K562 (cell line): ENCODE measurements at regions not wholly inside any gene's neighbourhood (a gene's known extent, or its start where the extent isn't known, plus 50 kb on each side); places are given as distances from the start of the nearest gene placed in this dataset.

ENCODE experiments used
- ATAC-seq: fragments of 200-7000 bp; cut with Tn5 transposase; 3 replicates; pipeline ENCODE4 v1.9.1; 2020; ENCODE audit warnings: moderate library complexity
- BruUV-seq: library from RNA; stranded (reverse); fragments of 400-500 nt; replicated peaks from 2 replicates; lab custom pipeline; 2021; lab: Mats Ljungman, UMichigan
- CTCF ChIA-PET: fragments of 300-600 bp; formaldehyde crosslinking; extraction: SDS; loops from one replicate; lab custom pipeline; 2021; ENCODE audit warnings: low intra/inter-chr PET ratio; lab: Yijun Ruan, JAX
- POLR2A ChIA-PET: fragments of 300-600, 350-650 bp; sonication (Branson Sonifier 250); formaldehyde crosslinking; extraction: SDS; loops from one replicate; lab custom pipeline; 2021; ENCODE audit warnings: antibody characterized with exemption, inconsistent platforms; lab: Yijun Ruan, JAX
- DNase-seq, 4 experiments: peaks; one replicate each; pipeline versions ENCODE4 v3.0.0 to v3.0.0-alpha.2; 2011 to 2018; ENCODE audit warnings: low spot score in 3 of 4, mixed read lengths in 3 of 4; ENCODE audit errors: extremely low read depth in 1 of 4
- FAIRE-seq: peaks from 2 replicates; lab custom pipeline; 2011; peaks lifted over from hg19 to GRCh38; lab: Jason Lieb, UNC
- H2AFZ ChIP-seq: 2 replicates; pipeline ENCODE4 v1.6.0; 2011; ENCODE audit warnings: low read depth, low read length, control low read depth, inconsistent platforms
- H3K27ac ChIP-seq: fragments of 200-600 bp; 3 replicates; pipeline ENCODE4 v1.8.0; 2011; ENCODE audit warnings: low read depth, mild to moderate bottlenecking, control low read depth, inconsistent platforms, low read length, moderate library complexity, mixed read lengths; ENCODE audit errors: extremely low read depth
- H3K27me3 ChIP-seq, 2 experiments: fragments of 300-600 bp in 1 of 2; 2 replicates in 1 of 2; 3 replicates in 1 of 2; pipeline versions ENCODE4 v1.6.0 to v1.8.0; 2011; ENCODE audit warnings: inconsistent platforms in 2 of 2, low read length in 2 of 2, mild to moderate bottlenecking in 1 of 2, mixed read lengths in 1 of 2, moderate library complexity in 1 of 2; ENCODE audit not compliant: control insufficient read depth in 2 of 2, insufficient read depth in 2 of 2
- H3K36me3 ChIP-seq: fragments of 300-600 bp; 3 replicates; pipeline ENCODE4 v1.8.0; 2011; ENCODE audit warnings: mild to moderate bottlenecking, low read length, inconsistent platforms; ENCODE audit not compliant: control insufficient read depth, insufficient read depth
- H3K4me1 ChIP-seq, 2 experiments: fragments of 200-600 bp in 1 of 2; replicated peaks in 1 of 2; 2 replicates in 1 of 2; 3 replicates in 1 of 2; pipeline versions ENCODE4 v1.5.1 to v1.8.0; 2011; ENCODE audit warnings: inconsistent platforms in 2 of 2, low read length in 2 of 2, mild to moderate bottlenecking in 1 of 2, mixed read lengths in 1 of 2, moderate library complexity in 1 of 2; ENCODE audit not compliant: control insufficient read depth in 2 of 2, insufficient read depth in 2 of 2
- H3K4me2 ChIP-seq: 2 replicates; pipeline ENCODE4 v1.6.1; 2011; ENCODE audit warnings: low read length, control low read depth, inconsistent platforms, mixed read lengths; ENCODE audit not compliant: insufficient read depth
- H3K4me3 ChIP-seq: fragments of 200-600 bp; sonication (generic), shearing (Covaris generic); 2 replicates; pipeline ENCODE4 v1.5.1; 2016; ENCODE audit warnings: control low read depth, inconsistent platforms
- H3K79me2 ChIP-seq: fragments of 200-600 bp; 3 replicates; pipeline ENCODE4 v1.8.0; 2011; ENCODE audit warnings: low read length, inconsistent platforms; ENCODE audit not compliant: control insufficient read depth, insufficient read depth
- H3K9ac ChIP-seq, 2 experiments: 2 replicates each; pipeline versions ENCODE4 v1.6.0 to v1.6.1; 2011; ENCODE audit warnings: low read depth in 2 of 2, low read length in 2 of 2, control low read depth in 1 of 2, inconsistent platforms in 1 of 2, mild to moderate bottlenecking in 1 of 2, mixed read lengths in 1 of 2; ENCODE audit not compliant: insufficient read depth in 1 of 2
- H3K9me1 ChIP-seq: one replicate; pipeline ENCODE4 v1.6.0; 2011; ENCODE audit warnings: inconsistent platforms, mild to moderate bottlenecking, low read length, moderate library complexity; ENCODE audit not compliant: control insufficient read depth, insufficient read depth
- H3K9me3 ChIP-seq: replicated peaks from 2 replicates; pipeline ENCODE4 v1.5.1; 2011; ENCODE audit warnings: low read depth, low read length, inconsistent platforms; ENCODE audit not compliant: control insufficient read depth, insufficient read depth
- H4K20me1 ChIP-seq: replicated peaks from 2 replicates; pipeline ENCODE4 v1.6.1; 2011; ENCODE audit warnings: low read length, inconsistent platforms, mixed read lengths; ENCODE audit not compliant: control insufficient read depth, insufficient read depth
- BMI1 ChIP-seq: fragments of 150-350 bp; IDR thresholded peaks from 2 replicates; pipeline ENCODE4 v1.6.1; 2014; ENCODE audit warnings: low read length
- CBX8 ChIP-seq: fragments of 200-600 bp; sonication (generic); IDR thresholded peaks from 2 replicates; pipeline ENCODE4 v1.6.1; 2012; ENCODE audit warnings: borderline replicate concordance, mixed run types, low read depth, mild to moderate bottlenecking, moderate library complexity, mixed read lengths, low read length, control low read depth, inconsistent platforms; ENCODE audit not compliant: poor library complexity, severe bottlenecking; ENCODE audit errors: extremely low read depth
- MXI1 ChIP-seq: IDR thresholded peaks from 2 replicates; pipeline ENCODE4 v1.6.1; 2011; ENCODE audit warnings: low read depth, mild to moderate bottlenecking, improper control_type of control experiment, low read length
- NCOA4 ChIP-seq: fragments of 450-650 bp; IDR thresholded peaks from 2 replicates; pipeline ENCODE4 v1.6.1; 2018; ENCODE audit warnings: mild to moderate bottlenecking; ENCODE audit not compliant: partially characterized antibody
- PRPF4 ChIP-seq: fragments of 200-400 bp; formaldehyde crosslinking; IDR thresholded peaks from one replicate; pipeline ENCODE4 v1.6.1; 2017; ENCODE audit warnings: low read length, low read depth, mild to moderate bottlenecking; ENCODE audit not compliant: insufficient read depth, poor library complexity, severe bottlenecking
- RFX1 ChIP-seq: fragments of 450-650 bp; IDR thresholded peaks from 2 replicates; pipeline ENCODE4 v1.6.1; 2016; ENCODE audit warnings: mild to moderate bottlenecking, moderate library complexity
- U2AF1 ChIP-seq: fragments of 200-400 bp; formaldehyde crosslinking; optimal IDR thresholded peaks from 2 replicates; pipeline ENCODE3; 2017; ENCODE audit warnings: mild to moderate bottlenecking, low read depth, low read length, moderate library complexity
- ZBTB7A ChIP-seq: IDR thresholded peaks from 2 replicates; pipeline ENCODE4 v1.6.1; 2011; ENCODE audit warnings: low read depth, mild to moderate bottlenecking, low read length, moderate library complexity, borderline replicate concordance; ENCODE audit not compliant: control insufficient read depth
- ZNF282 ChIP-seq: sonication (generic); formaldehyde crosslinking; IDR thresholded peaks from 2 replicates; pipeline ENCODE4 v1.8.1; 2023; ENCODE audit warnings: missing genetic modification reagents
- ZNF316 ChIP-seq: fragments of 450-650 bp; IDR thresholded peaks from 2 replicates; pipeline ENCODE4 v1.6.1; 2016
- WGBS: fragments of 100-300 bp; shearing (Covaris generic); methylation state at CpG from one replicate; pipeline ENCODE4 v1.1.6; 2016; ENCODE audit warnings: low coverage, mixed read lengths; ENCODE audit not compliant: insufficient coverage; ENCODE audit errors: missing lambda C conversion rate; 5-methylcytosine and 5-hydroxymethylcytosine counted together
- in situ Hi-C: fragments of 300-500 bp; cut with MboI; formaldehyde crosslinking; loops from 4 replicates; pipeline ENCODE4 v1.15.0; 2018; ENCODE audit warnings: inconsistent platforms, mixed read lengths
- intact Hi-C: fragments of 100-400 bp; cut with micrococcal nuclease; formaldehyde crosslinking; loops from 2 replicates; pipeline ENCODE4 v1.14.2; 2022
- TF ChIP-seq, protein P1 (sequence below), 2 experiments: fragments of 450-650 bp; conservative IDR thresholded peaks; 2 replicates each; pipeline ENCODE4 v1.6.1; 2017; ENCODE audit warnings: mild to moderate bottlenecking in 2 of 2, moderate library complexity in 2 of 2
- TF ChIP-seq, protein P2 (sequence below): fragments of 450-650 bp; IDR thresholded peaks from 2 replicates; pipeline ENCODE4 v1.6.1; 2017; ENCODE audit warnings: mild to moderate bottlenecking, moderate library complexity
- TF ChIP-seq, protein P3 (sequence below): sonication (generic); formaldehyde crosslinking; IDR thresholded peaks from 2 replicates; pipeline ENCODE4 v1.8.0; 2022; ENCODE audit warnings: mild to moderate bottlenecking, missing genetic modification reagents

DNA sequence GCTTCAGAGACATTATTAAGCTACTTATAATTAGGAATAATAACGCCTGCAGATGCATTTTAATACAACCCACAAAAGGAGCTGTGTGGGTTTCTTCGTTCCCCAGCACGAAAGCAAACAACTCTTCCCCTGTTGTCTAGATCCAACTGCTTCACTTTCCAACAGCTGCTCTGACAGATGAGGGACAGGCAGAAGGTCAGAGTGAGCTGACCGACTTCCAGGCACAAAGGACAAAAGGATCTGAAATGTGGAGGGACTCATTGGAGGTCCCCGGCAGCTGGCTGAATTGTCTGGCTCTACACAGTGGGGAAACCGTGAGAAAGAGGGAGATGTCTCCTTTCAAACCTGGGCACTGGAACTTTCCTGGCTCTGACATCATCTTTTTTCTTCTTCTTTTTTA lies 79.1 kb upstream of the ALDH1B1 start:
- Histone ChIP-seq H3K9ac (no peak overlapping the region), H3K79me2 (no peaks in the 10 kb centered on the region), H3K4me1 (no peaks in the 10 kb centered on the region; a peak in 1 of 5 replicates), H3K4me3 (no peak overlapping the region), H3K4me2 (no peak overlapping the region), H3K36me3 (no peaks in the 10 kb centered on the region), H4K20me1 (0 out of 2 replicates have a peak, but pooled peaks cover 3% of the 10 kb centered on the region), H2AFZ (no peak overlapping the region), H3K9me3 (no peaks in the 10 kb centered on the region), H3K9me1 (no peaks in the 10 kb centered on the region), H3K27me3 (peaks cover 23 to 52% of the 10 kb centered on the region in 2 experiments; a peak in 4 of 5 replicates), H3K27ac (no peak overlapping the region)
- DNase-seq (no peak), FAIRE-seq (no peak), ATAC-seq (no peak)
- under 1% methylated on average over 6 of the region's 6 CpGs for WGBS
- ChIA-PET CTCF (no interaction called here), POLR2A (interaction anchor here (0.5 to 0.6 kb wide), 2 partner anchors 201 to 392 kb away, joined by 3 read pairs; no protein-coding TSS in a partner anchor)
- no TSS peak for BruUV-seq
- in situ Hi-C loops (no loop called here), intact Hi-C loops (no loop called here)
- no peak for TF ChIP-seq BMI1
- no peak for TF ChIP-seq ZBTB7A
- no peak for TF ChIP-seq CBX8
- TF ChIP-seq, protein P1, sequence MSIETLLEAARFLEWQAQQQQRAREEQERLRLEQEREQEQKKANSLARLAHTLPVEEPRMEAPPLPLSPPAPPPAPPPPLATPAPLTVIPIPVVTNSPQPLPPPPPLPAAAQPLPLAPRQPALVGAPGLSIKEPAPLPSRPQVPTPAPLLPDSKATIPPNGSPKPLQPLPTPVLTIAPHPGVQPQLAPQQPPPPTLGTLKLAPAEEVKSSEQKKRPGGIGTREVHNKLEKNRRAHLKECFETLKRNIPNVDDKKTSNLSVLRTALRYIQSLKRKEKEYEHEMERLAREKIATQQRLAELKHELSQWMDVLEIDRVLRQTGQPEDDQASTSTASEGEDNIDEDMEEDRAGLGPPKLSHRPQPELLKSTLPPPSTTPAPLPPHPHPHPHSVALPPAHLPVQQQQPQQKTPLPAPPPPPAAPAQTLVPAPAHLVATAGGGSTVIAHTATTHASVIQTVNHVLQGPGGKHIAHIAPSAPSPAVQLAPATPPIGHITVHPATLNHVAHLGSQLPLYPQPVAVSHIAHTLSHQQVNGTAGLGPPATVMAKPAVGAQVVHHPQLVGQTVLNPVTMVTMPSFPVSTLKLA (conservative IDR thresholded peaks at IDR 0.05) = no peak
- no peak for TF ChIP-seq U2AF1
- no peak for TF ChIP-seq RFX1
- TF ChIP-seq ZNF282 (CRISPR knock-in tag) = no peak
- TF ChIP-seq, protein P2, sequence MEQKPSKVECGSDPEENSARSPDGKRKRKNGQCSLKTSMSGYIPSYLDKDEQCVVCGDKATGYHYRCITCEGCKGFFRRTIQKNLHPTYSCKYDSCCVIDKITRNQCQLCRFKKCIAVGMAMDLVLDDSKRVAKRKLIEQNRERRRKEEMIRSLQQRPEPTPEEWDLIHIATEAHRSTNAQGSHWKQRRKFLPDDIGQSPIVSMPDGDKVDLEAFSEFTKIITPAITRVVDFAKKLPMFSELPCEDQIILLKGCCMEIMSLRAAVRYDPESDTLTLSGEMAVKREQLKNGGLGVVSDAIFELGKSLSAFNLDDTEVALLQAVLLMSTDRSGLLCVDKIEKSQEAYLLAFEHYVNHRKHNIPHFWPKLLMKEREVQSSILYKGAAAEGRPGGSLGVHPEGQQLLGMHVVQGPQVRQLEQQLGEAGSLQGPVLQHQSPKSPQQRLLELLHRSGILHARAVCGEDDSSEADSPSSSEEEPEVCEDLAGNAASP = no peak
- no peak for TF ChIP-seq MXI1
- TF ChIP-seq, protein P3, sequence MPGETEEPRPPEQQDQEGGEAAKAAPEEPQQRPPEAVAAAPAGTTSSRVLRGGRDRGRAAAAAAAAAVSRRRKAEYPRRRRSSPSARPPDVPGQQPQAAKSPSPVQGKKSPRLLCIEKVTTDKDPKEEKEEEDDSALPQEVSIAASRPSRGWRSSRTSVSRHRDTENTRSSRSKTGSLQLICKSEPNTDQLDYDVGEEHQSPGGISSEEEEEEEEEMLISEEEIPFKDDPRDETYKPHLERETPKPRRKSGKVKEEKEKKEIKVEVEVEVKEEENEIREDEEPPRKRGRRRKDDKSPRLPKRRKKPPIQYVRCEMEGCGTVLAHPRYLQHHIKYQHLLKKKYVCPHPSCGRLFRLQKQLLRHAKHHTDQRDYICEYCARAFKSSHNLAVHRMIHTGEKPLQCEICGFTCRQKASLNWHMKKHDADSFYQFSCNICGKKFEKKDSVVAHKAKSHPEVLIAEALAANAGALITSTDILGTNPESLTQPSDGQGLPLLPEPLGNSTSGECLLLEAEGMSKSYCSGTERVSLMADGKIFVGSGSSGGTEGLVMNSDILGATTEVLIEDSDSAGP (CRISPR knock-in tag) = no peak
- TF ChIP-seq ZNF316 = no peak
- TF ChIP-seq NCOA4 = no peak
- no peak for TF ChIP-seq PRPF4
